GM18508 (cell line): ENCODE measurements at regions not wholly inside any gene's neighbourhood (a gene's known extent, or its start where the extent isn't known, plus 50 kb on each side); places are given as distances from the start of the nearest gene placed in this dataset.
"Not testable (repeated sequence)": the region's sequence is repeated elsewhere in the genome, so short reads cannot be mapped to it uniquely, and the experiment has no call there.

Experiments used
- ATAC-seq: cut with Tn5 transposase; IDR thresholded peaks from one replicate; pipeline ENCODE4 v1.9.1; 2021; ENCODE audit warnings: moderate number of reproducible peaks; ENCODE audit not compliant: insufficient read depth, unreplicated experiment

GRCh38 chr11:41519696-41520095 lies 60.2 kb upstream of the LRRC4C start:
- ATAC-seq = no peak

GRCh38 chr11:41522391-41522790 lies 62.9 kb upstream of the LRRC4C start:
- ATAC-seq = no peak

- ATAC-seq = no peak
Observed at GRCh38 chr11:41522899-41523672, 63.6 kb upstream of the LRRC4C start.

- no peak for ATAC-seq
Observed at GRCh38 chr11:41527530-41527929, 68.1 kb upstream of the LRRC4C start.

- no peak for ATAC-seq
Observed at GRCh38 chr11:41532413-41532812, 73.0 kb upstream of the LRRC4C start.

GRCh38 chr11:41533761-41534160 lies 74.3 kb upstream of the LRRC4C start:
- no peak for ATAC-seq

- ATAC-seq = no peak
Observed at GRCh38 chr11:41534391-41534790, 74.9 kb upstream of the LRRC4C start.

- no peak for ATAC-seq
Observed at GRCh38 chr11:41534861-41535260, 75.4 kb upstream of the LRRC4C start.

GRCh38 chr11:41536021-41536568 lies 76.6 kb upstream of the LRRC4C start:
- ATAC-seq = no peak

- not testable (repeated sequence) for ATAC-seq
Observed at GRCh38 chr11:41544902-41545301, 85.5 kb upstream of the LRRC4C start.

- no peak for ATAC-seq
Observed at GRCh38 chr11:41578421-41579051, 119.1 kb upstream of the LRRC4C start.

- ATAC-seq = no peak
Observed at GRCh38 chr11:41579546-41579945, 120.1 kb upstream of the LRRC4C start.

GRCh38 chr11:41609511-41609910 lies 150.1 kb upstream of the LRRC4C start:
- ATAC-seq = no peak

GRCh38 chr11:41612415-41612814 lies 153.0 kb upstream of the LRRC4C start:
- ATAC-seq = no peak

GRCh38 chr11:41613326-41613725 lies 153.9 kb upstream of the LRRC4C start:
- ATAC-seq = no peak

- no peak for ATAC-seq
Observed at GRCh38 chr11:41622707-41623359, 163.4 kb upstream of the LRRC4C start.

GRCh38 chr11:41659985-41660384 lies 200.5 kb upstream of the LRRC4C start:
- ATAC-seq = no peak

GRCh38 chr11:41660585-41660984 lies 201.1 kb upstream of the LRRC4C start:
- ATAC-seq = no peak

- ATAC-seq = no peak
Observed at GRCh38 chr11:41665441-41666360, 206.2 kb upstream of the LRRC4C start.
